ENCODE measurements at regions not wholly inside any gene's neighbourhood (a gene's known extent, or its start where the extent isn't known, plus 50 kb on each side); places are given as distances from the start of the nearest gene placed in this dataset.

DNA sequence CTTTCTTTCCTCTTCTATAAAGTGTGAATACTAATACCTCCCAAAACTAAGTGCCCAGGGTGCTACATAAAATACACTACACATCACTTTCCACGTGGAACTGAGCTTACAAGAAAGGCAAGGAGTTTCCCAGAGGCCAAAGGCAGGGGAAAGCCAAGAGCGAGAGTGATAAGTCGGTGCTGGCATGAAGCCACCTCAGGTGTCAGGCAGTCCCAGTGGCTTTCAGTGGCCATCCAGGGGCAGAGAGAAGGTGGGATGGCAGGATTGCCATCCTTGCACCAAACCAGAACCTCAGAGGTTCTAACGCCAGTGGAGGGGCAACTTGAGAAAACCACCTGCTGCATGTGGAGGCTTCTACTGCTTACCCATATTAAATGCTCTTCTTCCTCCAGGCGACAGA is 79.7 kb upstream of the DIO3 start:
- Histone ChIP-seq H3K4me3 (no peak overlapping the region), H3K4me1 (ENCODE audit: control insufficient read depth in 5 of 5, insufficient read depth in 5 of 5, low read length in 5 of 5) (peaks cover 0 to 4% (median 0%) of the 10 kb centered on the region in 5 donors), H3K9me3 (ENCODE audit: control insufficient read depth in 4 of 4, insufficient read depth in 3 of 4, low read length in 3 of 4) (peaks cover 0 to 3% (median under 1%) of the 10 kb centered on the region in 4 donors), H3K27me3 (ENCODE audit: control insufficient read depth in 3 of 3, insufficient read depth in 3 of 3, low read length in 2 of 3) (peaks cover 0 to 2% (median 0%) of the 10 kb centered on the region in 3 donors), H3K27ac (ENCODE audit: low read depth in 1 of 2, low read length in 1 of 2) (no peak overlapping the region), H3K36me3 (ENCODE audit: control insufficient read depth in 4 of 4, insufficient read depth in 4 of 4, low read length in 4 of 4) (no peaks in the 10 kb centered on the region), H3K9ac (ENCODE audit: insufficient read depth in 1 of 2, low read length in 2 of 2) (no peak overlapping the region)
- no peak for ATAC-seq (ENCODE audit: insufficient read depth, low FRiP score)
- TF ChIP-seq, protein P1, sequence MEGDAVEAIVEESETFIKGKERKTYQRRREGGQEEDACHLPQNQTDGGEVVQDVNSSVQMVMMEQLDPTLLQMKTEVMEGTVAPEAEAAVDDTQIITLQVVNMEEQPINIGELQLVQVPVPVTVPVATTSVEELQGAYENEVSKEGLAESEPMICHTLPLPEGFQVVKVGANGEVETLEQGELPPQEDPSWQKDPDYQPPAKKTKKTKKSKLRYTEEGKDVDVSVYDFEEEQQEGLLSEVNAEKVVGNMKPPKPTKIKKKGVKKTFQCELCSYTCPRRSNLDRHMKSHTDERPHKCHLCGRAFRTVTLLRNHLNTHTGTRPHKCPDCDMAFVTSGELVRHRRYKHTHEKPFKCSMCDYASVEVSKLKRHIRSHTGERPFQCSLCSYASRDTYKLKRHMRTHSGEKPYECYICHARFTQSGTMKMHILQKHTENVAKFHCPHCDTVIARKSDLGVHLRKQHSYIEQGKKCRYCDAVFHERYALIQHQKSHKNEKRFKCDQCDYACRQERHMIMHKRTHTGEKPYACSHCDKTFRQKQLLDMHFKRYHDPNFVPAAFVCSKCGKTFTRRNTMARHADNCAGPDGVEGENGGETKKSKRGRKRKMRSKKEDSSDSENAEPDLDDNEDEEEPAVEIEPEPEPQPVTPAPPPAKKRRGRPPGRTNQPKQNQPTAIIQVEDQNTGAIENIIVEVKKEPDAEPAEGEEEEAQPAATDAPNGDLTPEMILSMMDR (IDR thresholded peaks at IDR 0.05; ENCODE audit: control extremely low read depth, extremely low read depth): no peak
- WGBS, 2 donors: 85 to 87% methylated on average over 5 of the region's 5 CpGs
- DNase-seq: no peak

DNA sequence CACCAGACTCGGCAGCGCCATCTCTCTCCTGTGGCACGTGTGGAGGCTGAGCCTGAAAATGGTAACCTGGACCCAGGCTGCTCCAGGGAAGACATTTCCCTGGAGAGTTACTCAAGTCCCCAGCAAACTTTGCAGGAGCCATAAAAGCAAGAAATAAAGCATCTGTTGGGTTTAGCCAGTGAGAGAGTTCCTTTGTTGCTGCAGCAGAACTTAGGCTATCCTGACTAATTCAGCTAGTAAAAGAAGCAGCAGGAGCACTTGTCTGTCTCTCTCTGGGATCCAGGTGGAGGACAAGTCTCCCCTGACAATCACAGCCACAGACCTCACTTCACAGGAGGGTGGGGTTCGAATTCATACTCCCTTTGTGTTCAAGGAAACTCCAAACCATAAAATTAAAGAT is 79.2 kb upstream of the DIO3 start:
- DNase-seq (no peak), ATAC-seq (ENCODE audit: insufficient read depth, low FRiP score) (no peak)
- no peak overlapping the region for H3K27ac ChIP-seq (ENCODE audit: low read depth in 1 of 2, low read length in 1 of 2)
- H3K9ac ChIP-seq (ENCODE audit: insufficient read depth in 1 of 2, low read length in 2 of 2): no peak overlapping the region
- TF ChIP-seq, protein P1 (IDR thresholded peaks at IDR 0.05; ENCODE audit: control extremely low read depth, extremely low read depth): no peak
- H3K9me3 ChIP-seq (ENCODE audit: control insufficient read depth in 4 of 4, insufficient read depth in 3 of 4, low read length in 3 of 4): peaks cover 0 to 3% (median 1%) of the 10 kb centered on the region in 4 donors
- H3K36me3 ChIP-seq (ENCODE audit: control insufficient read depth in 4 of 4, insufficient read depth in 4 of 4, low read length in 4 of 4): no peaks in the 10 kb centered on the region
- 93% methylated on average over 4 of the region's 4 CpGs for whole genome bisulfite sequencing, 2 donors
- H3K4me1 ChIP-seq (ENCODE audit: control insufficient read depth in 5 of 5, insufficient read depth in 5 of 5, low read length in 5 of 5): peaks cover 0 to 4% (median 0%) of the 10 kb centered on the region in 5 donors
- H3K27me3 ChIP-seq (ENCODE audit: control insufficient read depth in 3 of 3, insufficient read depth in 3 of 3, low read length in 2 of 3): peaks cover 0 to 2% (median 0%) of the 10 kb centered on the region in 3 donors
- H3K4me3 ChIP-seq: no peak overlapping the region

DNA sequence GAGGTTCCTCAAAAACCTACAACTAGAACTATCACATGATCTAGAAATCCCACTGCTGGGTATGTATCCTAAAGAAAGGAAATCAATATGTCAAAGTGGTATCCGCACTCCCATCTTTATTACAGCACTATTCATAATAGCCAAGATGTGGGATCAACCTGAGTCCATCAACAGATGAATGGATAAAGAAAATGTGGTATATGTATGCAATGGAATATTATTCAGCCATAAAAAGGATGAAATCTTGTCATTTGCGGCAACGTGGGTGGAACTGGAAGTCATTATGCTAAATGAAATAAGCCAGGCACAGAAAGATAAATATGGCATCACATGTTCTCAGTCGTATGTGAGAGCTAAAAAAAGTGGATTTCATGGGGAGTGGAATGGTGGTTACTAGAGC is 77.5 kb upstream of the DIO3 start:
- DNase-seq (no peak), ATAC-seq (ENCODE audit: insufficient read depth, low FRiP score) (no peak)
- H3K9ac ChIP-seq (ENCODE audit: insufficient read depth in 1 of 2, low read length in 2 of 2): no peak overlapping the region
- no peak overlapping the region for H3K27ac ChIP-seq (ENCODE audit: low read depth in 1 of 2, low read length in 1 of 2)
- H3K9me3 ChIP-seq (ENCODE audit: control insufficient read depth in 4 of 4, insufficient read depth in 3 of 4, low read length in 3 of 4): peaks cover 0 to 14% (median 2%) of the 10 kb centered on the region in 4 donors
- H3K4me1 ChIP-seq (ENCODE audit: control insufficient read depth in 5 of 5, insufficient read depth in 5 of 5, low read length in 5 of 5): peaks cover 0 to 4% (median 0%) of the 10 kb centered on the region in 5 donors
- TF ChIP-seq, protein P1 (IDR thresholded peaks at IDR 0.05; ENCODE audit: control extremely low read depth, extremely low read depth): no peak
- no peak overlapping the region for H3K4me3 ChIP-seq
- H3K36me3 ChIP-seq (ENCODE audit: control insufficient read depth in 4 of 4, insufficient read depth in 4 of 4, low read length in 4 of 4): no peaks in the 10 kb centered on the region
- peaks cover 0 to 2% (median 0%) of the 10 kb centered on the region in 3 donors for H3K27me3 ChIP-seq (ENCODE audit: control insufficient read depth in 3 of 3, insufficient read depth in 3 of 3, low read length in 2 of 3)
- WGBS, 2 donors: 88 to 93% methylated on average over 4 of the region's 4 CpGs
